Tibial nerve (tissue), 4 donors: ENCODE measurements at regions not wholly inside any gene's neighbourhood (a gene's known extent, or its start where the extent isn't known, plus 50 kb on each side); places are given as distances from the start of the nearest gene placed in this dataset.

ENCODE experiments used
- EP300 ChIP-seq, 2 donors: sonication (generic); formaldehyde crosslinking; IDR thresholded peaks; one replicate each; pipeline ENCODE4 v1.6.1; 2017; ENCODE audit warnings: antibody characterized with exemption in 2 of 2, mild to moderate bottlenecking in 1 of 2
- TF ChIP-seq, protein P1 (sequence below), 5 experiments: fragments of 200-600 bp in 3 of 5; fragments of 450-650 bp in 2 of 5; sonication (generic) in 3 of 5; IDR thresholded peaks; one replicate each; pipeline ENCODE4 v1.5.1; 2016 to 2019; ENCODE audit warnings: antibody characterized with exemption in 5 of 5, mild to moderate bottlenecking in 3 of 5, moderate library complexity in 2 of 5

DNA sequence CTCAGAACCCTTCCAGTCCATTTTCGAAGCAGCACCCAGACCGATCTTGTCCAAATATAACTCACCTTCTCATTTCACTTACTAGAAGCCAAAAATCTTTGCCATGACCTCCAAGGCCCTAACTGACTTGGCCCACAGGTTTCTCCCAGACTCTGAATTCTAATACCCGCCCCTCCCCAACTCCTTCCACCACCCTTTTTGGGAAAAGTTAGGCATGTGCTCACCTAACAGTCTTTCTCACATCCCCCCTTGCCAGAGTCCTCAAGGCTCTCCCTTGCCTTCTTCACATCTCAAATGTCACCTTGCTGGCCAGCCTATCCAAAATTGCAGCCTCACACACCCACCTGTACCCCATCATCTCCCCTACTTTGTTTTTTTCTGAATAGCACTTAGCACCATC, 369.3 kb downstream of the NXPE2 start:
- TF ChIP-seq, protein P1, sequence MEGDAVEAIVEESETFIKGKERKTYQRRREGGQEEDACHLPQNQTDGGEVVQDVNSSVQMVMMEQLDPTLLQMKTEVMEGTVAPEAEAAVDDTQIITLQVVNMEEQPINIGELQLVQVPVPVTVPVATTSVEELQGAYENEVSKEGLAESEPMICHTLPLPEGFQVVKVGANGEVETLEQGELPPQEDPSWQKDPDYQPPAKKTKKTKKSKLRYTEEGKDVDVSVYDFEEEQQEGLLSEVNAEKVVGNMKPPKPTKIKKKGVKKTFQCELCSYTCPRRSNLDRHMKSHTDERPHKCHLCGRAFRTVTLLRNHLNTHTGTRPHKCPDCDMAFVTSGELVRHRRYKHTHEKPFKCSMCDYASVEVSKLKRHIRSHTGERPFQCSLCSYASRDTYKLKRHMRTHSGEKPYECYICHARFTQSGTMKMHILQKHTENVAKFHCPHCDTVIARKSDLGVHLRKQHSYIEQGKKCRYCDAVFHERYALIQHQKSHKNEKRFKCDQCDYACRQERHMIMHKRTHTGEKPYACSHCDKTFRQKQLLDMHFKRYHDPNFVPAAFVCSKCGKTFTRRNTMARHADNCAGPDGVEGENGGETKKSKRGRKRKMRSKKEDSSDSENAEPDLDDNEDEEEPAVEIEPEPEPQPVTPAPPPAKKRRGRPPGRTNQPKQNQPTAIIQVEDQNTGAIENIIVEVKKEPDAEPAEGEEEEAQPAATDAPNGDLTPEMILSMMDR (IDR thresholded peaks at IDR 0.05): no peak
- TF ChIP-seq EP300 (IDR thresholded peaks at IDR 0.05): no peak
